Mesendoderm (in vitro differentiated cells): ENCODE measurements at regions not wholly inside any gene's neighbourhood (a gene's known extent, or its start where the extent isn't known, plus 50 kb on each side); places are given as distances from the start of the nearest gene placed in this dataset.

Experiments used
- DNase-seq: peaks from one replicate; pipeline ENCODE4 v3.0.0; 2013
- H2AK5ac ChIP-seq: 2 replicates; pipeline ENCODE4 v1.6.1; 2013; ENCODE audit warnings: low read length, inconsistent platforms
- H2BK120ac ChIP-seq: 2 replicates; pipeline ENCODE4 v1.6.1; 2013; ENCODE audit warnings: low read depth, mild to moderate bottlenecking, low read length, moderate library complexity, mixed read lengths
- H2BK15ac ChIP-seq: replicated peaks from 2 replicates; pipeline ENCODE4 v1.6.1; 2013; ENCODE audit warnings: low read depth, mild to moderate bottlenecking, moderate library complexity
- H2BK5ac ChIP-seq: 2 replicates; pipeline ENCODE4 v1.6.1; 2013; ENCODE audit warnings: low read length, inconsistent platforms
- H3K18ac ChIP-seq: 2 replicates; pipeline ENCODE4 v1.6.1; 2013; ENCODE audit warnings: mild to moderate bottlenecking, low read length, mixed read lengths
- H3K23ac ChIP-seq: one replicate; pipeline ENCODE4 v1.6.1; 2013; ENCODE audit warnings: low read length
- H3K27ac ChIP-seq: 2 replicates; pipeline ENCODE4 v1.5.1; 2013; ENCODE audit warnings: low read depth, mild to moderate bottlenecking, inconsistent platforms, low read length, moderate library complexity
- H3K27me3 ChIP-seq: 2 replicates; pipeline ENCODE4 v1.6.1; 2013; ENCODE audit warnings: low read length, control low read depth, mild to moderate bottlenecking, inconsistent platforms; ENCODE audit not compliant: insufficient read depth, poor library complexity
- H3K36me3 ChIP-seq: 2 replicates; pipeline ENCODE4 v1.6.1; 2013; ENCODE audit warnings: low read length, inconsistent platforms; ENCODE audit not compliant: control insufficient read depth, insufficient read depth
- H3K4ac ChIP-seq: one replicate; pipeline ENCODE4 v1.6.1; 2013; ENCODE audit warnings: low read depth, mild to moderate bottlenecking, low read length, moderate library complexity
- H3K4me1 ChIP-seq: 2 replicates; pipeline ENCODE4 v1.6.1; 2013; ENCODE audit warnings: low read depth, low read length, inconsistent platforms; ENCODE audit not compliant: control insufficient read depth
- H3K4me2 ChIP-seq: 2 replicates; pipeline ENCODE4 v1.6.1; 2013; ENCODE audit warnings: low read length
- H3K4me3 ChIP-seq: 2 replicates; pipeline ENCODE4 v1.5.1; 2013; ENCODE audit warnings: mild to moderate bottlenecking, low read length
- H3K56ac ChIP-seq: one replicate; pipeline ENCODE4 v1.6.1; 2013; ENCODE audit warnings: low read length
- H3K79me1 ChIP-seq: 2 replicates; pipeline ENCODE4 v1.6.1; 2013; ENCODE audit warnings: low read length, inconsistent platforms
- H3K79me2 ChIP-seq: 2 replicates; pipeline ENCODE4 v1.6.1; 2013; ENCODE audit warnings: mild to moderate bottlenecking, low read length; ENCODE audit not compliant: control insufficient read depth, insufficient read depth
- H3K9ac ChIP-seq: 2 replicates; pipeline ENCODE4 v1.6.1; 2013; ENCODE audit warnings: low read length, inconsistent platforms
- H4K5ac ChIP-seq: one replicate; pipeline ENCODE4 v1.6.1; 2013; ENCODE audit warnings: low read length
- H4K8ac ChIP-seq: one replicate; pipeline ENCODE4 v1.6.1; 2013; ENCODE audit warnings: low read depth, mild to moderate bottlenecking, control low read depth, low read length, moderate library complexity
- WGBS: extraction: QIAGEN DNeasy Blood & Tissue Kit; methylation state at CpG from one replicate; pipeline ENCODE4 v1.1.7; 2013; ENCODE audit warnings: low lambda C conversion rate, missing lambda C conversion rate; ENCODE audit not compliant: insufficient coverage; ENCODE audit errors: extremely low coverage; 5-methylcytosine and 5-hydroxymethylcytosine counted together

- H4K5ac ChIP-seq, result no peak overlapping the region
- DNase-seq, result no peak
- no peak overlapping the region for H2BK5ac ChIP-seq
- no peaks in the 10 kb centered on the region for H3K79me1 ChIP-seq
- no peaks in the 10 kb centered on the region for H3K36me3 ChIP-seq
- no peak overlapping the region for H3K4me2 ChIP-seq
- H3K18ac ChIP-seq, result no peak overlapping the region
- no peaks in the 10 kb centered on the region for H3K79me2 ChIP-seq
- no peak overlapping the region for H3K23ac ChIP-seq
- no CpG with 5 or more reads among the region's 2 CpGs for WGBS
- H3K56ac ChIP-seq, result no peak overlapping the region
- no peak overlapping the region for H3K9ac ChIP-seq
- H2BK120ac ChIP-seq, result no peak overlapping the region
- no peaks in the 10 kb centered on the region for H3K27me3 ChIP-seq
- H4K8ac ChIP-seq, result no peak overlapping the region
- H3K4ac ChIP-seq, result no peak overlapping the region
- H3K27ac ChIP-seq, result no peak overlapping the region
- peaks cover 4% of the 10 kb centered on the region for H3K4me1 ChIP-seq
- H2BK15ac ChIP-seq, result no peak overlapping the region
- H3K4me3 ChIP-seq, result no peak overlapping the region
- no peak overlapping the region for H2AK5ac ChIP-seq
Observed at GRCh38 chr3:187985647-187986046, 168.3 kb upstream of the LPP start.

- Histone ChIP-seq H3K9ac (no peak overlapping the region), H2AK5ac (no peak overlapping the region), H3K56ac (no peak overlapping the region), H3K27ac (no peak overlapping the region), H4K8ac (no peak overlapping the region), H3K79me1 (no peaks in the 10 kb centered on the region), H3K23ac (no peak overlapping the region), H2BK5ac (no peak overlapping the region), H3K27me3 (no peaks in the 10 kb centered on the region), H2BK15ac (no peak overlapping the region), H3K36me3 (no peaks in the 10 kb centered on the region), H3K4me1 (peaks cover 4% of the 10 kb centered on the region), H3K79me2 (no peaks in the 10 kb centered on the region), H3K18ac (no peak overlapping the region), H3K4me2 (no peak overlapping the region), H3K4me3 (no peak overlapping the region), H4K5ac (no peak overlapping the region), H3K4ac (no peak overlapping the region), H2BK120ac (no peak overlapping the region)
- peak; percentile 57 for DNase-seq
- no CpG with 5 or more reads among the region's 5 CpGs for WGBS
Observed at GRCh38 chr3:187986514-187986934, 167.4 kb upstream of the LPP start.

- Histone ChIP-seq H3K9ac (no peak overlapping the region), H2AK5ac (no peak overlapping the region), H3K56ac (no peak overlapping the region), H3K4me1 (peaks cover 4% of the 10 kb centered on the region), H4K8ac (no peak overlapping the region), H3K4me3 (no peak overlapping the region), H3K4me2 (no peak overlapping the region), H3K4ac (no peak overlapping the region), H3K79me2 (no peaks in the 10 kb centered on the region), H3K79me1 (no peaks in the 10 kb centered on the region), H2BK120ac (no peak overlapping the region), H3K27me3 (no peaks in the 10 kb centered on the region), H3K36me3 (no peaks in the 10 kb centered on the region), H3K18ac (no peak overlapping the region), H3K27ac (no peak overlapping the region), H4K5ac (no peak overlapping the region), H2BK15ac (no peak overlapping the region), H2BK5ac (no peak overlapping the region), H3K23ac (no peak overlapping the region)
- no peak for DNase-seq
- no CpG with 5 or more reads among the region's 3 CpGs for WGBS
Observed at GRCh38 chr3:187987187-187987586, 166.8 kb upstream of the LPP start.

- Histone ChIP-seq H3K56ac (no peak overlapping the region), H3K27me3 (no peaks in the 10 kb centered on the region), H2AK5ac (no peak overlapping the region), H3K27ac (no peak overlapping the region), H3K36me3 (no peaks in the 10 kb centered on the region), H3K79me1 (no peaks in the 10 kb centered on the region), H3K4me1 (peaks cover 4% of the 10 kb centered on the region), H3K4me3 (no peak overlapping the region), H3K4me2 (no peak overlapping the region), H2BK15ac (no peak overlapping the region), H3K18ac (no peak overlapping the region), H2BK120ac (no peak overlapping the region), H4K8ac (no peak overlapping the region), H3K79me2 (no peaks in the 10 kb centered on the region), H3K4ac (no peak overlapping the region), H4K5ac (no peak overlapping the region), H3K23ac (no peak overlapping the region), H2BK5ac (no peak overlapping the region), H3K9ac (no peak overlapping the region)
- DNase-seq, result no peak
- WGBS, result no CpG with 5 or more reads among the region's 4 CpGs
Observed at GRCh38 chr3:187987924-187988323, 166.0 kb upstream of the LPP start.

- H3K27me3 ChIP-seq, result no peaks in the 10 kb centered on the region
- no peak overlapping the region for H3K4ac ChIP-seq
- no peak overlapping the region for H3K23ac ChIP-seq
- no peak overlapping the region for H4K5ac ChIP-seq
- no peaks in the 10 kb centered on the region for H3K36me3 ChIP-seq
- no peaks in the 10 kb centered on the region for H3K79me1 ChIP-seq
- no peak overlapping the region for H2BK5ac ChIP-seq
- no peaks in the 10 kb centered on the region for H3K79me2 ChIP-seq
- no peak overlapping the region for H3K9ac ChIP-seq
- H4K8ac ChIP-seq, result no peak overlapping the region
- WGBS, result no CpG with 5 or more reads among the region's 10 CpGs
- no peak overlapping the region for H3K4me3 ChIP-seq
- no peak overlapping the region for H2AK5ac ChIP-seq
- peak overlapping the region; percentile 17 for H3K56ac ChIP-seq
- no peak overlapping the region for H2BK15ac ChIP-seq
- no peak overlapping the region for H2BK120ac ChIP-seq
- peak overlapping the region; percentile 62 for H3K4me2 ChIP-seq
- H3K18ac ChIP-seq, result no peak overlapping the region
- DNase-seq, result peak; percentile 79
- no peak overlapping the region for H3K27ac ChIP-seq
- H3K4me1 ChIP-seq, result peaks cover 4% of the 10 kb centered on the region
Observed at GRCh38 chr3:187989575-187990153, 164.3 kb upstream of the LPP start.

GRCh38 chr3:187992609-187993008 lies 161.3 kb upstream of the LPP start:
- no peaks in the 10 kb centered on the region for H3K79me2 ChIP-seq
- no peak overlapping the region for H2AK5ac ChIP-seq
- H2BK15ac ChIP-seq, result no peak overlapping the region
- no peak overlapping the region for H3K18ac ChIP-seq
- no peak overlapping the region for H4K5ac ChIP-seq
- no peak overlapping the region for H3K23ac ChIP-seq
- H3K4ac ChIP-seq, result no peak overlapping the region
- no peak overlapping the region for H3K4me3 ChIP-seq
- no peak for DNase-seq
- no peaks in the 10 kb centered on the region for H3K27me3 ChIP-seq
- H3K4me1 ChIP-seq, result peaks cover 4% of the 10 kb centered on the region
- no peak overlapping the region for H4K8ac ChIP-seq
- H3K27ac ChIP-seq, result no peak overlapping the region
- no peak overlapping the region for H2BK5ac ChIP-seq
- H3K4me2 ChIP-seq, result no peak overlapping the region
- H3K36me3 ChIP-seq, result no peaks in the 10 kb centered on the region
- H3K56ac ChIP-seq, result no peak overlapping the region
- H3K79me1 ChIP-seq, result no peaks in the 10 kb centered on the region
- H3K9ac ChIP-seq, result no peak overlapping the region
- no peak overlapping the region for H2BK120ac ChIP-seq
